ENCODE measurements at regions not wholly inside any gene's neighbourhood (a gene's known extent, or its start where the extent isn't known, plus 50 kb on each side); places are given as distances from the start of the nearest gene placed in this dataset.

DNA sequence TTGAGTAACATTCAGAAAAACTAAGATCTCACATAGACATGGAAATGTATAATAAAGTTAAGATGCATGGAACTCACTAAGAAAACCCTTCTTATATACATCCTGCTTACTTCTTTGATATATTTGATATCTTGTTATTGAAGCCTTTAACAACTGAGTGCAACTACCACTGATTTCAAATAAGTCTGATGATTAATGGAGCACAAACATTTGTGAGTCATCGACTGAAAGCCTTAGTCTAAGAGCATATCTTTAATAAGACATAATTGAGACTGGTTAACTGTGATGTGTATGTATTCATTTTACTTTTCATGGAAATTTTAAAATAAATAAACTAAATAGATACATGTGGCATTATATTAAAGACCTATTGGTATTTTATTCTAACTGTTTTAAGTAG, 740.5 kb downstream of the EPHA3 start:
- BruUV-seq (replicated peaks) = no TSS peak
- no peak for TF ChIP-seq CTCF (IDR thresholded peaks at IDR 0.05; ENCODE audit: unreplicated experiment)
- Mint-ChIP-seq H3K27ac (ENCODE audit: low read depth, unreplicated experiment) (no peak overlapping the region), H3K9me3 (ENCODE audit: unreplicated experiment) (no peaks in the 10 kb centered on the region), H3K4me1 (ENCODE audit: insufficient read depth, unreplicated experiment) (no peaks in the 10 kb centered on the region), H3K36me3 (ENCODE audit: insufficient read depth, unreplicated experiment) (no peaks in the 10 kb centered on the region), H3K27me3 (ENCODE audit: insufficient read depth, unreplicated experiment) (no peaks in the 10 kb centered on the region), H3K4me3 (ENCODE audit: unreplicated experiment) (no peak overlapping the region)
- DNase-seq (ENCODE audit: unreplicated experiment) = peak; percentile 21
- intact Hi-C loops (cut with micrococcal nuclease) = no loop called here
- ChIA-PET POLR2A (no interaction called here), CTCF (interaction anchor here (0.7 kb wide), 1 partner anchor 303 kb away, joined by 3 read pairs; no protein-coding TSS in a partner anchor)

DNA sequence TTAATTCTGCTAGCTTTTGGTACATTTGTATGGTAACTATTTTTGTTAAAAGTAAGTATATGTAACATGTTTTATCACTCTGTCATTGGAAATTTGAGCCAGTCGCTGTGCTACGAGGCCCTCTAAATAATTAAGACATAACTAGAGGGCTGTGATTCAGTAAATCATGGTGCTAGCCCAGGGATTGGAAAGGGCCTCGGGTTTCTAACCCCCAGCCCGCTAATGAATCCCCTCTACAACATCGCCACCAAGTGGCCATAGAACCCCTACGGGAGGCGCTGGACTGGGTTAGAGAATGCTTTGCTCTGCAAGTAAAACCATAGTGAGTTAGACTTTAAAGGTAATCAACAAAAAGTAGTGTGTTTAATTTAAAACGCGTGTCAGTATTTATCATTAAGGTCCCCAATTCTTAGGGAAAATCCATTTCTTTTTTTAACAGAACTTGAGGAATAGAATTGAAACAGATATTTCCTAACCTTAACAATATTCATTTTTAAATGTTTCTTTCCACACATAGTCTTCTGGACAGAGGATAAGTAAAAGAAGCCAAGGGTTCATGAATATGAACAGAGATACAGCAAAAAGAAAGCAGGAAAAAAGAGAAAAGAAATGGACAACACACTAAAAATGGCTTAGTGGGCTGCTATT, 744.7 kb downstream of the EPHA3 start:
- TF ChIP-seq CTCF (IDR thresholded peaks at IDR 0.05; ENCODE audit: unreplicated experiment) = peak; percentile 59
- Mint-ChIP-seq H3K27me3 (ENCODE audit: insufficient read depth, unreplicated experiment) (no peaks in the 10 kb centered on the region), H3K27ac (ENCODE audit: low read depth, unreplicated experiment) (no peak overlapping the region), H3K9me3 (ENCODE audit: unreplicated experiment) (no peaks in the 10 kb centered on the region), H3K4me3 (ENCODE audit: unreplicated experiment) (no peak overlapping the region), H3K36me3 (ENCODE audit: insufficient read depth, unreplicated experiment) (no peaks in the 10 kb centered on the region), H3K4me1 (ENCODE audit: insufficient read depth, unreplicated experiment) (no peaks in the 10 kb centered on the region)
- intact Hi-C loops (cut with micrococcal nuclease) = loop anchor here (2.0 to 5.0 kb wide), 4 partner anchors 240 to 1649 kb away; no protein-coding TSS in a partner anchor
- peak; percentile 65 for DNase-seq (ENCODE audit: unreplicated experiment)
- no TSS peak for BruUV-seq (replicated peaks)
- CTCF ChIA-PET = interaction anchor here (0.6 to 1.4 kb wide), 4 partner anchors 21 to 1644 kb away, joined by 3 to 6 read pairs (median 3); no protein-coding TSS in a partner anchor
- POLR2A ChIA-PET = no interaction called here

DNA sequence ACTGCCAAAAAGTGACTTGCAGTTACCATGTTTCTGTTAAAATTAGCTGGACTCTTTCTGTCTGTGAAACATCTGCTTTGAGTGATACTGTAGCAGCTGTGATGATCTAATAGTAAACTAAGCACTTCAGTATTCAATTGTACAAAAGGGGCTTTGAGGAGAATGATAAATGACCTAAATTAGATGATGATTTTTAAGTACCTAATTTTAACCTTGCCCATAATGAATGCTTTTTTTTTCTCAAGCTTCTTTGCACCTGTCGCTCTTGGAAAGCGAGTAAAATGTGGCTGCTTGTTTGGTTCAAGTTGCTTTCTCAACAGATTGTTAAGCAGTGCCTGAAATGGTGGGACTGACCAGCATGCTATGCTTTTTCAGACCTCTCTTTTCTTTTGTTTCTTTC, 752.3 kb downstream of the EPHA3 start:
- no peaks in the 10 kb centered on the region for H3K36me3 Mint-ChIP-seq (ENCODE audit: insufficient read depth, unreplicated experiment)
- no TSS peak for BruUV-seq (replicated peaks)
- H3K27ac Mint-ChIP-seq (ENCODE audit: low read depth, unreplicated experiment) = no peak overlapping the region
- no peaks in the 10 kb centered on the region for H3K9me3 Mint-ChIP-seq (ENCODE audit: unreplicated experiment)
- POLR2A ChIA-PET = no interaction called here
- H3K27me3 Mint-ChIP-seq (ENCODE audit: insufficient read depth, unreplicated experiment) = no peaks in the 10 kb centered on the region
- no peak for TF ChIP-seq CTCF (IDR thresholded peaks at IDR 0.05; ENCODE audit: unreplicated experiment)
- H3K4me1 Mint-ChIP-seq (ENCODE audit: insufficient read depth, unreplicated experiment) = no peaks in the 10 kb centered on the region
- intact Hi-C loops (cut with micrococcal nuclease) = loop anchor here (10.0 kb wide), 1 partner anchor 75 kb away; no protein-coding TSS in a partner anchor
- H3K4me3 Mint-ChIP-seq (ENCODE audit: unreplicated experiment) = no peak overlapping the region
- CTCF ChIA-PET = no interaction called here
- no peak for DNase-seq (ENCODE audit: unreplicated experiment)

GRCh38 chr3:89867286-89867685, 759.9 kb downstream of the EPHA3 start:
- ChIA-PET CTCF (no interaction called here), POLR2A (no interaction called here)
- Mint-ChIP-seq H3K4me3 (ENCODE audit: unreplicated experiment) (no peak overlapping the region), H3K4me1 (ENCODE audit: insufficient read depth, unreplicated experiment) (no peaks in the 10 kb centered on the region), H3K27ac (ENCODE audit: low read depth, unreplicated experiment) (no peak overlapping the region), H3K9me3 (ENCODE audit: unreplicated experiment) (no peaks in the 10 kb centered on the region), H3K36me3 (ENCODE audit: insufficient read depth, unreplicated experiment) (no peaks in the 10 kb centered on the region), H3K27me3 (ENCODE audit: insufficient read depth, unreplicated experiment) (no peaks in the 10 kb centered on the region)
- DNase-seq (ENCODE audit: unreplicated experiment) = peak; percentile 7
- no TSS peak for BruUV-seq (replicated peaks)
- intact Hi-C loops (cut with micrococcal nuclease) = loop anchor here (10.0 kb wide), 1 partner anchor 68 kb away; no protein-coding TSS in a partner anchor
- no peak for TF ChIP-seq CTCF (IDR thresholded peaks at IDR 0.05; ENCODE audit: unreplicated experiment)
